ENCODE measurements at regions not wholly inside any gene's neighbourhood (a gene's known extent, or its start where the extent isn't known, plus 50 kb on each side); places are given as distances from the start of the nearest gene placed in this dataset.

GRCh38 chr13:47472516-47472915 is 528.6 kb downstream of the SUCLA2 start:
- TF ChIP-seq POLR2AphosphoS5 (IDR thresholded peaks at IDR 0.05; ENCODE audit: low read depth, low read length) (no peak), POLR2A (IDR thresholded peaks at IDR 0.05; ENCODE audit: insufficient read depth in 1 of 2, low read depth in 2 of 2, low read length in 2 of 2) (no peak), ZNF747 (CRISPR knock-in tag; IDR thresholded peaks at IDR 0.05; ENCODE audit: borderline replicate concordance) (no peak)

Measured in HepG2 (cell line).